Thyroid gland (tissue), 4 donors: ENCODE measurements at regions not wholly inside any gene's neighbourhood (a gene's known extent, or its start where the extent isn't known, plus 50 kb on each side); places are given as distances from the start of the nearest gene placed in this dataset.
"Not testable (repeated sequence)": the region's sequence is repeated elsewhere in the genome, so short reads cannot be mapped to it uniquely, and the experiment has no call there.

Experiments
- POLR2A ChIP-seq, 2 donors: fragments of 450-650 bp; IDR thresholded peaks; one replicate each; pipeline ENCODE4 v1.6.1; 2017; ENCODE audit warnings: antibody characterized with exemption in 2 of 2, mild to moderate bottlenecking in 2 of 2, moderate library complexity in 1 of 2
- TF ChIP-seq, protein P1 (sequence below), 6 experiments: fragments of 200-600 bp in 3 of 6; fragments of 450-650 bp in 3 of 6; sonication (generic) in 3 of 6; IDR thresholded peaks; one replicate each; pipeline ENCODE4 v1.5.1; 2016 to 2019; ENCODE audit warnings: antibody characterized with exemption in 6 of 6, mild to moderate bottlenecking in 2 of 6, inconsistent platforms in 1 of 6, moderate library complexity in 1 of 6

DNA sequence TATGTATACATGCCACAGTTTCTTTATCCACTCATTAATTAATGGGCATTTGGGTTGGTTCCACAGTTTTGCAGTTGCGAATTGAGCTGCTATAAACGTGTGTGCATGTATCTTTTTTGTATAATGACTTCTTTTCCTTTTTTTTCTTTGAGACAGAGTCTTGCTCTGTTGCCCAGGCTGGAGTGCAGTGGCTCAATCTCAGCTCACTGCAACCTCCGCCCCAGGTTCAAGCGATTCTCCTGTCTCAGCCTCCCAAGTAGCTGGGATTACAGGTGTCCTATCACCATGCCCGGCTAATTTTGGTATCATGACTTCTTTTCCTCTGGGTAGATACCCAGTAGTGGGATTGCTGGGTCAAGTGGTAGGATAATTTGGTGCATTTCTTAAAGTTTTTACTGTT is 211.4 kb downstream of the BCAS1 start:
- TF ChIP-seq, protein P1, sequence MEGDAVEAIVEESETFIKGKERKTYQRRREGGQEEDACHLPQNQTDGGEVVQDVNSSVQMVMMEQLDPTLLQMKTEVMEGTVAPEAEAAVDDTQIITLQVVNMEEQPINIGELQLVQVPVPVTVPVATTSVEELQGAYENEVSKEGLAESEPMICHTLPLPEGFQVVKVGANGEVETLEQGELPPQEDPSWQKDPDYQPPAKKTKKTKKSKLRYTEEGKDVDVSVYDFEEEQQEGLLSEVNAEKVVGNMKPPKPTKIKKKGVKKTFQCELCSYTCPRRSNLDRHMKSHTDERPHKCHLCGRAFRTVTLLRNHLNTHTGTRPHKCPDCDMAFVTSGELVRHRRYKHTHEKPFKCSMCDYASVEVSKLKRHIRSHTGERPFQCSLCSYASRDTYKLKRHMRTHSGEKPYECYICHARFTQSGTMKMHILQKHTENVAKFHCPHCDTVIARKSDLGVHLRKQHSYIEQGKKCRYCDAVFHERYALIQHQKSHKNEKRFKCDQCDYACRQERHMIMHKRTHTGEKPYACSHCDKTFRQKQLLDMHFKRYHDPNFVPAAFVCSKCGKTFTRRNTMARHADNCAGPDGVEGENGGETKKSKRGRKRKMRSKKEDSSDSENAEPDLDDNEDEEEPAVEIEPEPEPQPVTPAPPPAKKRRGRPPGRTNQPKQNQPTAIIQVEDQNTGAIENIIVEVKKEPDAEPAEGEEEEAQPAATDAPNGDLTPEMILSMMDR (IDR thresholded peaks at IDR 0.05) = not testable (repeated sequence)
- TF ChIP-seq POLR2A (IDR thresholded peaks at IDR 0.05) = not testable (repeated sequence)
